Thymus (tissue), 11 donors: ENCODE measurements at regions not wholly inside any gene's neighbourhood (a gene's known extent, or its start where the extent isn't known, plus 50 kb on each side); places are given as distances from the start of the nearest gene placed in this dataset.

Experiments used
- DNase-seq, 9 donors: peaks; one replicate each; pipeline ENCODE4 v3.0.0-alpha.2; 2013; ENCODE audit warnings: low spot score in 9 of 9, low read depth in 6 of 9, missing footprints in 1 of 9
- H3K27ac ChIP-seq, 2 donors: one replicate each; pipeline ENCODE4 v1.5.1; 2013; ENCODE audit warnings: control low read depth in 1 of 2, low read depth in 1 of 2, low read length in 1 of 2, mild to moderate bottlenecking in 1 of 2, moderate library complexity in 1 of 2
- H3K27me3 ChIP-seq, 2 donors: one replicate each; pipeline ENCODE4 v1.5.1; 2013; ENCODE audit warnings: low read length in 1 of 2; ENCODE audit not compliant: control insufficient read depth in 2 of 2, insufficient read depth in 1 of 2
- H3K36me3 ChIP-seq, 2 donors: one replicate each; pipeline ENCODE4 v1.5.1; 2013; ENCODE audit warnings: low read length in 1 of 2, mild to moderate bottlenecking in 1 of 2, moderate library complexity in 1 of 2; ENCODE audit not compliant: control insufficient read depth in 2 of 2, insufficient read depth in 2 of 2
- H3K4me1 ChIP-seq, 2 donors: one replicate each; pipeline ENCODE4 v1.5.1; 2013; ENCODE audit warnings: low read length in 2 of 2; ENCODE audit not compliant: control insufficient read depth in 2 of 2, insufficient read depth in 2 of 2
- H3K4me3 ChIP-seq, 2 donors: one replicate each; pipeline ENCODE4 v1.5.1; 2013; ENCODE audit warnings: low read length in 2 of 2, control low read depth in 1 of 2, mild to moderate bottlenecking in 1 of 2
- H3K9me3 ChIP-seq, 2 donors: one replicate each; pipeline ENCODE4 v1.5.1; 2013; ENCODE audit warnings: low read length in 1 of 2, mild to moderate bottlenecking in 1 of 2; ENCODE audit not compliant: control insufficient read depth in 2 of 2, insufficient read depth in 1 of 2
- WGBS: extraction: QIAGEN DNeasy Blood & Tissue Kit; methylation state at CpG from one replicate; pipeline ENCODE4 v1.1.7; 2013; 5-methylcytosine and 5-hydroxymethylcytosine counted together
- donor health status: healthy.

DNA sequence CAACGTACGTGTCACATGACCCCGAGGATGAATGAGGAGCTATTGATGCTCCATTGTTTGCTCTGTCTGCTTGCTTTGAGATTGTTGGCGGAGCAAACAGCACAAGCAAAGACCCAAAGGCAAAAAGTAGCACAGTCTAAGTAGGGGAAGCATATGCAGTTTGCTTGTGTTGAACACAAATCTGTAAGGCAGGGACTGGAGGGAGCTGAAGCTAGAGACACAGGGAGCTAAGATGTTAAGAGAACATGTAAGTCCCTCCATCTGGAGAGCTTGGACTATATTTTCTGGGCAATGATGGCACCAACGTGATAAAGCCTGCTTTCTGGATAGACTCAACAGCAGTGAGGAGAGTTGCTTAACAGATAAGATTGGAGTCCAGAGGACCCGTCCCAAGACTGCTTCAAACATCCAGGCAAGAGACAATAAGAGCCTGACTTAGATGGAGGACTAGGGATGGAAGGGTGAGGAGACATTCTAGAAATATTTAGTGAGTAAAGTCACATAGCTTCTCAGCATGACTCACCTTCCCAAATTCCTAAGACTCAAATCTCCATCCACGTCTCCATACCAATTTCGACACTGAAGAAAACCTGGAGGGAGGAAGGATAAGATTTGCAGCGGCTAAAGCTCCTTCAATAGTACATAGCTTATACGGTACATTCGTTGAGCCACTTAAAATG lies 88.1 kb upstream of the KLF7 start:
- no peak overlapping the region for H3K27ac ChIP-seq

DNA sequence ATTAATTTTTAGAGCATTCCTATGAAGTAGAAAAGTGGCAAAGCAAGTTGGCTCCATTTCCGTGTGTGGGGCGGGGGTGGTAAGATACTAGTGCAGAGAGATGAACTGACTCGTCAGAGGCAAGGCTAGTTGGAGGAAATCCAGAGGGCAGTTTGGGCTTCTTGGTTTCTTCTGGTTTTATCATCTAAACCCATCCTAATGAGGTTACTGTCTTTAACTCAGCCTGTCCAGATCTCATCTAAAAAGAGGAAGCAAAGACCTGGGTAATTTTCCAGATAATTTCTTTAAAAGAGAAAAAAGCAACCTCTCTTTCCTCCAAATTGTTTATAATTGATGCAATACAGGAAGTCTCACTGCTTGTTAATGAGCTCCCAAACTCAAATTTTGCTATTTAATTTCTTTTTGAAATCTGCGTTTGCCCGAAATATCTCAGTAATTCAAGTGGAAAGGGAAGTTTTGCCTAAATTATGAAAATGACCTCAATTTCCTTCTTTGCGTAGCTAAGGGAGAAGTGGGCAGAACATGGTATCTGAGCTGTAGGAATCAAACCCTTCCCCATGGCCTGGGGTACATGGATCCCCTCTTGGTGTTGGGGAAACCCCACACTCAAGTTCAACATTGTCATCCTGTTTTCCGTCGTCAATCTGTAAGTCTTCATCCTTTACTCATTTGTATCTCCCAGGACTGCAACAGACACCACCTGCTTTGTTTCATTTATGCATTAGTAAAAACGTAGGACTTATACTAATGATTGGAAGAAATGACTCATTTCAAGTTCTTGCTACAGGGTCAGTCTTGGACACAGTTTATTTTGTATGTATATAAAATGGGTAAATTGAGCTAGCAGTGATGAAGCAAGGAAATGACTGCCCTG lies 89.1 kb upstream of the KLF7 start:
- WGBS, result 47% methylated on average over 9 of the region's 9 CpGs
- Histone ChIP-seq H3K36me3 (no peaks in the 10 kb centered on the region), H3K27ac (no peak overlapping the region), H3K4me1 (peaks cover 0 to 3% of the 10 kb centered on the region in 2 donors), H3K4me3 (no peak overlapping the region), H3K27me3 (no peaks in the 10 kb centered on the region), H3K9me3 (no peaks in the 10 kb centered on the region)
- DNase-seq, result no peak

More for the DNA sequence above, 88.1 kb upstream of the KLF7 start:
- H3K9me3 ChIP-seq, result no peaks in the 10 kb centered on the region
- H3K4me3 ChIP-seq, result no peak overlapping the region
- H3K36me3 ChIP-seq, result no peaks in the 10 kb centered on the region
- DNase-seq, result no peak
- H3K27me3 ChIP-seq, result no peaks in the 10 kb centered on the region
- WGBS, result 97% methylated on average over 11 of the region's 11 CpGs
- peaks cover 0 to 3% of the 10 kb centered on the region in 2 donors for H3K4me1 ChIP-seq

DNA sequence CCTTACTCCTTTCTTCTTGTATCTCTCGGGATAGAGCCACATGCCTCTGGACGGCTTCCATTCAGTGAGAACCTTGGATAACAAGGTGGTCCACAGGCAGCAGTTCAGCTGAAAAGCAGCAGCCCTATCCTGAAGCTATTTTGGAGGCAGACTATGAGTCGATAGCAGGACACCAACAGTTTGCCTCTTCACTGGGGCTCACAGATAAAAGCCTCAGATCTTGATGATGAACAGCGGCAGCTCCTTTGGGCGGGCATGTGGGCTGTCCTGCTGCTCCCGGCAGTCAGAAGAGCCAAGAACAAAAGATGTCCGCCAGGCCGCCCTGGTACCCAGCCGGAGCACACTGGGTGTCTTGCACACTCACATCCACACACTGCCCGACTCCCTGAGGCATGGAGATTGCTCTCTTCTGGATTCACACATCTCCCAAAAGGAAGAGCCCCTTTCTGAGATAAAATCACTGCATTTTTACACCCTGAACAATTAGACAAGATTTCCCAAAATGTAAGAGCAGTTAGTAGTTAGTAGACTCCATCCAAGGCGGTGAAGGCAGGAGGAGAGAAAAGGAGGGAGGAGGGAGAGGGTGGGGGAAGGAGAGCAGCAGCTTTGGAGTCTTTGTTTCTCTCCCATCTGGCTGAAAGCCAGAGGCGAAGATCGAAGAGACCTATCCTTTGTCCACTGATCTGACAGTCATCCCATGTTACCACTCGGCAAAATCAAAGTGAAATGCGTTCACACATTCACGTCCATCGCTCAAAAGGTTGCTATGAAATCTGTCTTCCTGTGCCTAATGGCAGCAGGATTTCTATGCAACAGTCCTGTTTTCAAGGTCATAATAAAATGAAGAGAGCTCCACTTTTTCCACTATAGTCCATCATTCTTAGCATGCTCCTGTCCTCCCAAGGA lies 90.1 kb upstream of the KLF7 start:
- Histone ChIP-seq H3K9me3 (no peaks in the 10 kb centered on the region), H3K4me1 (peaks cover 0 to 3% of the 10 kb centered on the region in 2 donors), H3K27me3 (no peaks in the 10 kb centered on the region), H3K36me3 (no peaks in the 10 kb centered on the region), H3K27ac (no peak overlapping the region), H3K4me3 (no peak overlapping the region)
- DNase-seq, result no peak
- 97% methylated on average over 17 of the region's 17 CpGs for WGBS

DNA sequence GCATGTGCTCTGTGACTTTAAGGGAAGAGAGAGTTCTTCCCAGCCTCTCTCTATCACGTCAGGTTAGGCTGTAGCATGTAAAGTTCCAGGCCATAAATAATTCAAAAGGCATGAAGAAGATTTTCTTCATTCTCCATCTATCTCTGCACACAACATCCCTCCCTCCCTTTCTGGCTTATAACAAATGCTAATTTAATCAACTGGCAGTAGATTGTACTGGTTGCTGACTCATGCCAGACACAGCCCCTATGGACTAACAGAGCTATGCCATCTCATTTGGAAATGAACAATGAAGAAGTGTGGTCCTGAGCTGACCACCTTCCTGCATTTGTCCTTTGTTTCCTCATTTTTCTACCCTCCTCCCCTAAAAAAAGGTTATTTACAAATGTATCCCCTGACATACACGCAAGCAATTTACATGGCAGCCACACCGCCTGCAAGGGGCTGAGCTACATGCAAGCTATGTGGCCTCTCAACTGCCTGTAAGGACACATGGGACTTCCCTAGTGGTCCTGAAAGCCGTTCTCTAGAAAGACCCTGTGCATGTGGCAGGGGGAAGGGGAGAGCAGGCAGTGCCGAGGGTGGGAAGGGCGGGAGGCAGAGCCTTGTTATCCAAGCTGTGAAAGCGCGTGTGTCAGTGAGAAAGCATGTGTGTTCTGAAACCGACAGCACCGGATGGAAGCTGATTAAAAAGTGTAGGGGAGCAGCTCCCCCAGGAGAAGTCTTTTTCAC lies 90.9 kb upstream of the KLF7 start:
- no peaks in the 10 kb centered on the region for H3K36me3 ChIP-seq
- H3K4me3 ChIP-seq, result no peak overlapping the region
- no peaks in the 10 kb centered on the region for H3K27me3 ChIP-seq
- H3K4me1 ChIP-seq, result peaks cover 0 to 3% of the 10 kb centered on the region in 2 donors
- H3K9me3 ChIP-seq, result no peaks in the 10 kb centered on the region
- no peak overlapping the region for H3K27ac ChIP-seq
- no peak for DNase-seq
- WGBS, result 90% methylated on average over 10 of the region's 10 CpGs

DNA sequence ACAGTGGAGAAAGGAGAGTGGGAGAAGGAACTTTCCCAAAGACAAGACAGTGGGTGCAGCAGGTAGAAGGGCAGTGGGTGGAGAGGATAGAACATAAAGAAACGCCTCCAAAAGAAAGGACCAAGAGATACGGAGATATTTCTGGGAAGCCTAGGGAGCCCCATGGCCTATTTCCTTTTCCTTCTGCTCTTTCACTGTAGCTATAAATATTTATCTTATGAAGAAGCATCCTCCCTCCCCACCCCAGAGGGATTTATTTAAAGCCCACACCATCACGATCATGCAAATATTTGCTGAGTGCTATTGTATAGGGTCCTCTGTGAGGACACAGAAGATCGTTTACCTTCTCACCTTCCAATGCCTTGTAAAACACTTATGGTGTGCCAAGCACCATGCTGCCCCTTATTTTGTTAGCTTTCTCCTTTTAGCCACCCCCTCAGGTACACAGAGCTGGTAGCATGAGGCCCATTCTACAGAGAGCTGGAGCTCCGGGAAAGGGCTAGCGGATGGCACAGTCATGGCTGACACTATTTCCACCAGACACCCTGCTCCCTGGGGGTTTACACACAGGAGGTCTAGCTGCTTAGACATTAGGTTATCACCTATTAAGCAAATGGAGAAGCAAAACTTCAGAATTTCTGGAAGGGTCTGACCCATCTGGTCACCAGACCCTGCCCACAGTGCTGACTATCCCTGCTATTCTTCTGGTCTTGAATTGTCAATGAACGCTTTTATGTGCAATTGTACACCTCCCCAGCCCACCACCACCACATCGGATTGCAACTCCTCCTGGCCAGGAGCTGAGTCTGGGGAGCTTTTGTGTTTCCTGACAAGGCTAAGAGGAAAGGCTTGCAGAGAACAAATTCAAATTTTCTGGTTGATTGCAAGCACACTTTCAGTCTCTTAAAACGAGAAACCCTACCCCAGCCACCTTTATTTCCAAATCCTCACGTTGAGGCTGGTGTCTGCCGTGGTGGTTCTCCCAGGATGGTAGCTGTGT lies 91.8 kb upstream of the KLF7 start:
- DNase-seq, result no peak
- 90% methylated on average over 11 of the region's 11 CpGs for WGBS
- Histone ChIP-seq H3K36me3 (no peaks in the 10 kb centered on the region), H3K27ac (no peak overlapping the region), H3K4me3 (no peak overlapping the region), H3K9me3 (no peaks in the 10 kb centered on the region), H3K4me1 (peaks cover 0 to 3% of the 10 kb centered on the region in 2 donors), H3K27me3 (no peaks in the 10 kb centered on the region)

DNA sequence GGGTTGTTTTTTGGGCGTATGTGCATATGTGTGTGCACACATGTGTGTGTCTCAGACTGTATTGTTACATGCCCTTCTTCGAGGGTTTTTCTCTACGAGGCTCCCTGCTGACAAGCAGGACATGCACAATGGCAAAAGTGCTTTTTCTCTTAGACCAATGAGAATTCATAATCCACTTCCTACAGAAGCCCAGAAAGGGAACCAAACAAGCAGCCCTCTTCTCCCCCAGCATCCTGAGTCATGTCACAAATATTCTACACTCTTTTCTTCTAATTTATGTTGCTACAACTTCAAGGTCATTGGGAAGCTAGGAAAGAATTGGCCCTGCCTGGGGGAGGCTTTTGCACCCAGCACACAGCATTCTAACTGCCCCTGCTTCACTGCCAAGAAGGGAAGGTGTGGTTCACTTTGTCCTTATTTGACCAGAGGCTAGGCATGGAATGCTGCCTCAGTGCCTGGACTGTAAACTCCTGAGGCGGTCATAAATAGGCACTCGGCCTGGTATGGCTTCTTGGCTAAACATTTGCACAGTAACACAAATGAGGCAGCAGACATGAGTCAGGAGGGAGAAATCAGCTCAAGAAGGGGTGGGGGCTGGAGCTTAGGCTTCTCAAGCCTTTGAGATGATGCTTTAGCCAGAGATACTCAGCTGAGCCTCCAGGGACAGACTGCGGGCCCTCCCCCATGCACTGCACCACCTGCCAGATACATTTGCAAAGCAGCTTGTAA lies 92.7 kb upstream of the KLF7 start:
- Histone ChIP-seq H3K36me3 (no peaks in the 10 kb centered on the region), H3K27me3 (no peaks in the 10 kb centered on the region), H3K4me1 (peaks cover 0 to 3% of the 10 kb centered on the region in 2 donors), H3K4me3 (no peak overlapping the region), H3K9me3 (no peaks in the 10 kb centered on the region), H3K27ac (no peak overlapping the region)
- no peak for DNase-seq
- 73% methylated on average over 6 of the region's 6 CpGs for WGBS

DNA sequence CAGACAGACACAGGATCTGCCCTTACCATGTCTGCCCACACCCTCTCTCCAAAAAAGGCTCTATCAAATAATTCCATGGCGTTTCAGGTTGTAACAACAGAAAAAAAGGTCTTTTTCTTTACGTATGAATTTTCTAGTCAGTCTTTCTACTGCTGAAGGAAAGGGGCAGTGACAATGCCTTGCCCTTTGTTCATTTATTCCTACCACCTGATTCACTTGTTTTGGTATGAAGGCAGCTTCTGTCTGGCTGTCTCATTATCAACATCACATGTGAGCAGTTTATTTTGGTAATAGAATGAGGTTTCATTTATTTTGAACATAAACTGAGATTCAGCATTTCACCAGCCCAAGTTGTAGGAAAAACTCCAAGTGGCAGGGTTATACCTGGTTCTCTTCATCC lies 94.3 kb upstream of the KLF7 start:
- Histone ChIP-seq H3K9me3 (no peaks in the 10 kb centered on the region), H3K4me1 (peaks cover 0 to 3% of the 10 kb centered on the region in 2 donors), H3K27me3 (no peaks in the 10 kb centered on the region), H3K4me3 (no peak overlapping the region), H3K27ac (no peak overlapping the region), H3K36me3 (no peaks in the 10 kb centered on the region)
- 94% methylated on average over 2 of the region's 2 CpGs for WGBS
- DNase-seq, result no peak
